GM13976 (cell line): ENCODE measurements at regions not wholly inside any gene's neighbourhood (a gene's known extent, or its start where the extent isn't known, plus 50 kb on each side); places are given as distances from the start of the nearest gene placed in this dataset.

ENCODE experiments used
- DNase-seq: peaks from one replicate; pipeline ENCODE4 v3.0.0; 2012; ENCODE audit warnings: low spot score
- CTCF ChIP-seq: IDR thresholded peaks from 2 replicates; pipeline ENCODE4 v1.5.1; 2012; ENCODE audit warnings: borderline replicate concordance, mild to moderate bottlenecking; ENCODE audit not compliant: insufficient read depth; ENCODE audit errors: extremely low read depth, missing control alignments, control extremely low read depth
- in situ Hi-C: fragments of 300-500 bp; cut with MboI; formaldehyde crosslinking; loops from one replicate; pipeline ENCODE4 v1.12.0; 2022; ENCODE audit warnings: low sequenced_read_pairs, mixed read lengths, inconsistent platforms; ENCODE audit not compliant: unreplicated experiment

- DNase-seq: peak; percentile 32
- TF ChIP-seq CTCF: no peak
Measured at GRCh38 chr4:124018383-124019317, 622.1 kb downstream of the SPRY1 start.

GRCh38 chr4:124019749-124020549 lies 623.4 kb downstream of the SPRY1 start:
- no peak for DNase-seq
- no peak for TF ChIP-seq CTCF
- in situ Hi-C loops: loop anchor here (25.0 kb wide), 1 partner anchor 633 kb away; the partner anchor contains the start of gene SPRY1

More at GRCh38 chr4:124018383-124019317, 622.1 kb downstream of the SPRY1 start:
- in situ Hi-C loops: loop anchor here (25.0 kb wide), 1 partner anchor 631 kb away; the partner anchor contains the start of gene SPRY1

GRCh38 chr4:124025000-124025399 lies 628.4 kb downstream of the SPRY1 start:
- DNase-seq: no peak
- no peak for TF ChIP-seq CTCF
- in situ Hi-C loops: loop anchor here (25.0 kb wide), 1 partner anchor 638 kb away; the partner anchor contains the start of gene SPRY1

- in situ Hi-C loops: no loop called here
- no peak for TF ChIP-seq CTCF
- no peak for DNase-seq
Measured at GRCh38 chr4:124025428-124025827, 628.8 kb downstream of the SPRY1 start.

- no peak for TF ChIP-seq CTCF
- in situ Hi-C loops: no loop called here
- no peak for DNase-seq
Measured at GRCh38 chr4:124028182-124028581, 631.6 kb downstream of the SPRY1 start.

- in situ Hi-C loops: no loop called here
- no peak for DNase-seq
- no peak for TF ChIP-seq CTCF
Measured at GRCh38 chr4:124030147-124030546, 633.6 kb downstream of the SPRY1 start.
